H1 (cell line): ENCODE measurements at regions not wholly inside any gene's neighbourhood (a gene's known extent, or its start where the extent isn't known, plus 50 kb on each side); places are given as distances from the start of the nearest gene placed in this dataset.

Source experiments
- POLR2AphosphoS5 ChIP-seq: IDR thresholded peaks from 2 replicates; pipeline ENCODE4 v1.6.1; 2011; ENCODE audit warnings: low read depth, low read length
- SUZ12 ChIP-seq: fragments of 200-600 bp; sonication (generic); IDR thresholded peaks from 2 replicates; pipeline ENCODE4 v1.6.1; 2012; ENCODE audit warnings: mild to moderate bottlenecking, inconsistent platforms, low read length, moderate library complexity, mixed read lengths

DNA sequence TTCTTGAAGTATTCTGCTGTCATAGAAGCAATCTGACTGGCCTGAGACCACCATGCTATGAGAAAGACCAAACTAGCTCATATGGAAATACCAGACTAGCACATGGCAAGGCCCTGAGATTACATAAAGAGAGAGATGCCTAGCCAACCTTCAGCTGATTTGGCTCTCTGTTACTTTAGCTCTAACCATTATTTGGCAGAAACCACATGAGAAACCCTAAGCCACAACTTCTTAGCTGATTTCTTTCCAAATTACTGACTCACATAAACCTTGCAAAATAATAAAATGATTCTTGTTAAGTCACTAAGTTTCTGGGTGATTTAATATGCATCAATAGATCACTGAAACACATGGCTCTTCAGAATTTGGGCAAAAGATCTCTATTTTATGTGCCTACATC is 295.0 kb upstream of the ZNF521 start (continued):
- TF ChIP-seq POLR2AphosphoS5 (no peak), SUZ12 (no peak)
